HUES6 (cell line): ENCODE measurements at regions not wholly inside any gene's neighbourhood (a gene's known extent, or its start where the extent isn't known, plus 50 kb on each side); places are given as distances from the start of the nearest gene placed in this dataset.

Experiments used
- H3K27ac ChIP-seq: 2 replicates; pipeline ENCODE4 v1.7.0; 2013; ENCODE audit warnings: low read depth, mild to moderate bottlenecking, low read length, inconsistent platforms
- H3K27me3 ChIP-seq: 2 replicates; pipeline ENCODE4 v1.6.1; 2013; ENCODE audit warnings: low read length; ENCODE audit not compliant: control insufficient read depth, insufficient read depth
- H3K36me3 ChIP-seq: 2 replicates; pipeline ENCODE4 v1.6.1; 2013; ENCODE audit warnings: low read length; ENCODE audit not compliant: control insufficient read depth, insufficient read depth
- H3K4me1 ChIP-seq: 2 replicates; pipeline ENCODE4 v1.6.1; 2013; ENCODE audit warnings: low read length; ENCODE audit not compliant: control insufficient read depth, insufficient read depth
- H3K4me3 ChIP-seq: 2 replicates; pipeline ENCODE4 v1.5.1; 2013; ENCODE audit warnings: low read depth, low read length
- H3K9ac ChIP-seq: one replicate; pipeline ENCODE4 v1.6.1; 2013; ENCODE audit warnings: mild to moderate bottlenecking, low read length
- H3K9me3 ChIP-seq: 2 replicates; pipeline ENCODE4 v1.6.1; 2013; ENCODE audit warnings: low read depth, low read length; ENCODE audit not compliant: control insufficient read depth, insufficient read depth

DNA sequence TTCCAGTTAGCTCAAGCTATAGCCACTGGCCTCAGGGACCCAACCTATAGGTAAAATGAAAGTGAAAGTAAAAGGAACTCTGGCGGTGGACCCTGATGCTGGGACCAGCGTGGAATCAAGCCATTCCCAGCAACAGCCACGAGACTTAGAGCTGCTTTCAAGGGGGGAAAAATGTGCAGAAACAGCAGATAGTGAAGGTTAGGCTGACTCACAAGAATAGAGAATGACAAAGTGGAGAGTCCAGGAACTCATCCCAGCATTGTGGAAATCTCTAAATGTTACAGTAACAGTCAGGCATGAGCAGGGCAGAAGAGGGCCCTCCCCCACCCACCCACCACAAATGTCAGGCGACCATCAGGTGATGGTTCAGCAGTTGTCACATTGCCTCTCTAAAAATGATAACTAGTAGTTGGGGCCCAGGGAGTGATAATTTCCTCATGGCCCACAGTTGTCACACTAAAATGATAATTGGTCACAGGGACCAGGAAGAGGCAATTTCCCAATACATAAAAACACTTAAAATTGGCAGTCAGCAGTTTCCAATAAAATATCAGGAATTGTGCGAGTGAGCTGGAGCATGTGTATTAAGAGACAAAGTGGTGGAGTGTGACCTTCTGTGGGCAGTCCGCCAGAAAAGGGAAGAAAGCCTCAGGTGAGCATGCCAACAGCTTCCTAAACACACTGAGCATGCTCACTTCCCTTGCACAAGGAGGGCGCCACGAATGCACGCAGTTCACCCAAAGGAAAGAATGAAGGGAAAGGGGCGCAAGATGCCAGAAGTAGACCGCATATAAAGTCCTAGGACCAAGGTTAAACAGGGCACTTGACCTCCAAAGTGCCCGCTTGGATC is 129.8 kb upstream of the PPP1R3A start:
- Histone ChIP-seq H3K27ac (no peak overlapping the region), H3K9ac (no peak overlapping the region), H3K36me3 (no peaks in the 10 kb centered on the region), H3K27me3 (no peaks in the 10 kb centered on the region), H3K4me1 (no peaks in the 10 kb centered on the region), H3K4me3 (no peak overlapping the region), H3K9me3 (no peaks in the 10 kb centered on the region)

DNA sequence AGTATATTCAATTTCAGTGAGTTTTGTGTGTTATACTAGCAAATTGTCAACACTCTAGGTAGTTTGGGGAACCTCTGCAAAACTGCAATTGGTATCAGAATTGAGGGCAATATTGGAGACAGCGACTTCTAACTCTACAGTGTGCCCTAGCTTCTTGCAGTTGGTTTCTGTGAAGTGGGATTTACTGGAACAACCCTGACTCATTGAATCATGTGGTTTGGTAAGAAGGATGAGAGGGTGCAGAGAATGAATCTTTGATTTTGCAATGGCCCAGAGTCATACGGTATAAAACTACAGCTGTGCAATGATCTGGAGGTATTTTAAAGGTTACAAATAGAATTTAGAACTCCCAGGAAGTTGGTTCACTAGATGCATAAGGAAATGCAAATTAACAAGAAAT is 129.1 kb upstream of the PPP1R3A start:
- Histone ChIP-seq H3K27me3 (no peaks in the 10 kb centered on the region), H3K4me1 (no peaks in the 10 kb centered on the region), H3K9me3 (no peaks in the 10 kb centered on the region), H3K36me3 (no peaks in the 10 kb centered on the region), H3K4me3 (no peak overlapping the region), H3K9ac (no peak overlapping the region), H3K27ac (no peak overlapping the region)

DNA sequence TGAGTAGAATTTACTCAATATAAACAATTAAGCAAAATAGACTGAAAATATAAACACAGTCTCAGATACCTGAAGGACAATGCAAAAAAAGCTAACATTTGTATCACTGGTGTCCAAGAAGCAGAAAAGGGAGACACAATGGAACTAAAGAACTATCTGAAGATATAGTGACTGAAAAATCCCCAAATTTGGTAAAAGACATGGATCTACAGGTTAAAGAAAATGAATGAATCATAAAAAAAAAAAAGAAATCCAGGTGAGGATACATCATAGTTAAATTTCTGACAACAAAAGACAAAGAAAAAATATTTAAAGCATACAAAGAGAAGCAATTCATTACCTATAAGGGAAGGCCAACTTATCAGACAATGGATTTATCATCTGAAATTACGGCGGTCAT is 114.7 kb upstream of the PPP1R3A start:
- Histone ChIP-seq H3K36me3 (no peaks in the 10 kb centered on the region), H3K9ac (no peak overlapping the region), H3K27ac (no peak overlapping the region), H3K9me3 (no peaks in the 10 kb centered on the region), H3K4me1 (no peaks in the 10 kb centered on the region), H3K4me3 (no peak overlapping the region), H3K27me3 (no peaks in the 10 kb centered on the region)

DNA sequence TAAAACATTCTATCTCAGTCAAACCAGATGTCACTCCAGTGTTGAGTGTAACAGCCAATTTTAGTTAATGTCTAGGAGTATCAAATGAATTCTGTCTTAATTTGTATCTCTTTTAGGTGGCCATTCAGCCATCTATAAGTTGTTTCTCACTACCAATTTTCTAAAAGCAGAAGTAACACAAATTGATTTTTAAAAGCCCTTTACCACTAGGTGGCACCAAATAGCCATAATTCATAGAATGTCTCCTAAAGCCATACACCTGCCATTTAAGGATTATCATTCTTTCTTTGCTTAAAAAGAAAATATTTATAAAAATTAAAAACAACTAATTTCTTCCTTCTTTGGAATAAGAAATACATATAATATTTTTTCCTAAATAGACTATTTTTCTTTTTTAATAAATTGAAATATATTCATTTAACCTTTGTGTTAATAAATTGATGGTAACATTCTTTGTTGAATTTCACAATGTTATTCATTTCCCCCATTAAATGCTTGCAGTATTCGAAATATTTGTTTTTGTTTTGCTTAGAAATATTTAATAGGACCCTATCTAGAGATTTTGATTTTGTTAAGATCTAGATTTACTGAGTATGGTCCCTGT is 107.8 kb upstream of the PPP1R3A start:
- no peaks in the 10 kb centered on the region for H3K27me3 ChIP-seq
- no peak overlapping the region for H3K4me3 ChIP-seq
- H3K36me3 ChIP-seq: no peaks in the 10 kb centered on the region
- H3K9ac ChIP-seq: no peak overlapping the region
- H3K27ac ChIP-seq: no peak overlapping the region
- H3K9me3 ChIP-seq: no peaks in the 10 kb centered on the region
- no peaks in the 10 kb centered on the region for H3K4me1 ChIP-seq

DNA sequence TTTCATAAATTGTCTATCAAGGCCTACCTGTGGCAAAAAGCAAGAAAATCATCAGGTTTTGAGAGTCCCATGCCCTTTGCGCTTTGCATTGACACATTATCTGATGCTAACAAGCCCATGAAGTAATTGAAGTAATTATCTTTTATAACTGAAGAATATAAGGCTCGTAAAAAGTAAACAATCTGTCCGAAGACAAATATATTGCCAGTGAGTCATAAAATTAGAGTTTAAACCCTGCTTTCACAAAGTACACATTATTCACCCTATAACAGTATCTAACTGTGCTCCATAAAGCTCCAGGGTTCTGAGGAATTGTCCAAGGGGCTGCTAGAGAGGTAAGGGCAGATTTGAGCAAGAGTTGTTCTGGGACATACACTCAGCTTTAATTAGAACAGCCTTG is 102.3 kb upstream of the PPP1R3A start:
- Histone ChIP-seq H3K9me3 (no peaks in the 10 kb centered on the region), H3K27ac (no peak overlapping the region), H3K27me3 (no peaks in the 10 kb centered on the region), H3K4me1 (no peaks in the 10 kb centered on the region), H3K9ac (no peak overlapping the region), H3K4me3 (no peak overlapping the region), H3K36me3 (no peaks in the 10 kb centered on the region)

DNA sequence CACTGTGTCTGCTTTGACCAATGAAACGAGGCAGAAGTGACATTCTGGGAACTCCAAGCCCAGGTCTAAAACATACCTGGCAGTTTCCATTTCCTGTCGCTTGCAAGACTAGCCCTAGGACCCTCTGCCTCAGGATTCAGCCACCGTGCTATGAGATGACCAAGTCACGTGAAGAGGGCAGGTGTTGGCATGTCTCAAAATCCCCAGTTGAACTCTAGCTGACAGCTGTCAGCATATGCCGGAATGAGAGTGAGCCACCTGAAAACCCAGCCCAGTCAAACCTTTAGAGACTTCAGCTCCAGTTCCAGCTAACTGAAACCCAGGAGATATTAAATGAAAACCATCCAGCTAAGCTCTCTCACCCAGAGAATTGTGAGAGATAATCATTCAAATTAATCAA is 89.9 kb upstream of the PPP1R3A start:
- Histone ChIP-seq H3K4me1 (no peaks in the 10 kb centered on the region), H3K27me3 (no peaks in the 10 kb centered on the region), H3K9me3 (no peaks in the 10 kb centered on the region), H3K4me3 (no peak overlapping the region), H3K36me3 (no peaks in the 10 kb centered on the region), H3K27ac (no peak overlapping the region), H3K9ac (no peak overlapping the region)

DNA sequence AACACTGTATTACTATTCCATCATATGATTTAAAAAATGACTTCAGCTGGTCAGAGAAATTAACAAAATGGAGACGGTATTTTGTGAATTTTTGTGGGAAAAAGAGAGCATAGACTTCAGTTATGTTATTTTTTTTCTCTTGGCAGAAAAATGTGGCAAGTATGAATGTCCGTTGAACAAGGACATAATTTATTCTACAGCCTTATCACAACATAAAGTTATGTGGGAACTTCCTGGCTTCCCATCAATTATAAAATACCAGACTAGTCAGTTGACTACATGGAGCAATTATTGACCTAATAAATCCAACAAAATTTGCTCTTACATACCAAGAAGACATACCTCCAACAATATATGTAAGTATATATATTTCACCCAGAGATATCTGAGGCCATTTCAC is 88.6 kb upstream of the PPP1R3A start:
- H3K4me3 ChIP-seq: no peak overlapping the region
- H3K36me3 ChIP-seq: no peaks in the 10 kb centered on the region
- H3K4me1 ChIP-seq: no peaks in the 10 kb centered on the region
- H3K9ac ChIP-seq: no peak overlapping the region
- no peaks in the 10 kb centered on the region for H3K27me3 ChIP-seq
- no peaks in the 10 kb centered on the region for H3K9me3 ChIP-seq
- no peak overlapping the region for H3K27ac ChIP-seq

DNA sequence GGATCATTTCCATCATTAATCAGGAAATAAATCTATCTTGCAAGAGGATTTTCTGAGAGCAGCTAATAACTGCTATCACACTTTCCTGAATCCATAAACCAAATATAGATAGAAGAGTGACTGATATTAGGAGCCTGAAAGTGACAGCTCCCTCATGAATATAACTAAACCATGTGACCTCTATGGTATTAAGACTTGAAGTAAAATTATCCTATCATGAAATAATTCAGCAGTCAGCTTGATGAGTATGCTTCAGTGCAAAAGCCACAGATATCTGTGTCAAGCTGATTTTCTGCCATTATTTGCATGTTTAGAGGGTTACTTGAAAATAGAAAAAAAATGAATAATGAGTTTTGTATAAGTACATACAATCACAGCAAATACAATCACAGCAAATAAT is 80.1 kb upstream of the PPP1R3A start:
- Histone ChIP-seq H3K9me3 (peaks cover 7% of the 10 kb centered on the region; the same call in 1 of the 2 replicates), H3K4me3 (no peak overlapping the region), H3K27me3 (no peaks in the 10 kb centered on the region), H3K9ac (no peak overlapping the region), H3K27ac (no peak overlapping the region), H3K4me1 (no peaks in the 10 kb centered on the region), H3K36me3 (no peaks in the 10 kb centered on the region)

DNA sequence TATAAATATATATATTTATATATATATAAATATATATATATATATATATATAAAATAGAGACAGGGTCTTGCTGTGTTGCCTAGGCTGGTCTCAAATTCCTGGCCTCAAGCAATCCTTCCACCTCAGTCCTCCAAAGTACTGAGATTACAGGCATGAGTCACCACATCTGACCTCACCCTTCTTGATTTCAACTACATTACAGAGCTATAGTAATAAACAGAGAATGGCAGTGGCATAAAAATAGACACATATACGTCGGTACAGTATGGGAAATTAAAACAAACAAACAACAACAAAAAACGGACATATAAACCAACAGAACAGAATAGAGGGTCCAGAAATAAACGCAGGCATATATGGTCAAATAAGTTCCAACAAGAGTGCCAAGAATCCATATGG is 77.6 kb upstream of the PPP1R3A start:
- no peaks in the 10 kb centered on the region for H3K9me3 ChIP-seq
- H3K27ac ChIP-seq: no peak overlapping the region
- H3K4me1 ChIP-seq: no peaks in the 10 kb centered on the region
- H3K36me3 ChIP-seq: no peaks in the 10 kb centered on the region
- H3K4me3 ChIP-seq: no peak overlapping the region
- H3K27me3 ChIP-seq: no peaks in the 10 kb centered on the region
- no peak overlapping the region for H3K9ac ChIP-seq

DNA sequence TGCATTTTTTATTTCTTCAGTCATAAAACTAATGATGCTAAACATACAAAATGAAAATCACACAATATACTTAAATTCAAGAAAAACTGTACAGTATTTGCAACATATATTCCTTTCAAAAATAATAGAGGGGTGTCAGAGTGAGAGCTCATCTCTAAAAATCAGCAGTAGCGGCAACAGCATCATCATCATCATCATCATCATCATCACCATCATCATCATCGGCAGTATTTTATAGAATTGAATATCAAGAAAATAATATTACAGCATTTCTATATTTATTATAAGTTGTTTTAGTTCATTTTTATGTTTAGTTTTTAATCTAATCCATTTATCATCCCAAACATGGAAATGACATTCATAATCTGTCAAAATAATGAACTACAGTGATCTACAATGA is 67.4 kb upstream of the PPP1R3A start:
- Histone ChIP-seq H3K4me1 (no peaks in the 10 kb centered on the region), H3K4me3 (no peak overlapping the region), H3K27ac (no peak overlapping the region), H3K9me3 (0 out of 2 replicates have a peak, but pooled peaks cover 2% of the 10 kb centered on the region), H3K9ac (no peak overlapping the region), H3K27me3 (no peaks in the 10 kb centered on the region), H3K36me3 (no peaks in the 10 kb centered on the region)

DNA sequence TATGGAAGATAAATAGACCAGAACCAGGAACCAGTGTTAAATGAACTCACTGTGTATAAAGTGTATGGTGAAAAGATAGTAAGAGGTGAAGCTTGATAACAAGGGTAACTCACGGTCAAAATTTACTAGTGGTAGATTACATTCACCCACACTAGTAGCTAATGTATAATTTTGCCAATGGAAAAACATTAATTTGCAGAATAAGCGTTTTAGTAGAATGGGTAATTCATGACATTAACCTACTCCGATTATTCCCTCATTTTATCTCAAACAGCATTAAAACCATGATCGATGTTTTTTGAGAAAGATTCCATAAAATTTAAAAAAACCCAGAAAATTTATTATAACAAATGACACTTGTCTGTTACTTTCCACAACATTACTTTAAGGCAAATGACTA is 57.7 kb upstream of the PPP1R3A start:
- Histone ChIP-seq H3K4me3 (no peak overlapping the region), H3K27ac (no peak overlapping the region), H3K9me3 (no peaks in the 10 kb centered on the region), H3K9ac (no peak overlapping the region), H3K4me1 (no peaks in the 10 kb centered on the region), H3K36me3 (no peaks in the 10 kb centered on the region), H3K27me3 (no peaks in the 10 kb centered on the region)
